ENCODE measurements at regions not wholly inside any gene's neighbourhood (a gene's known extent, or its start where the extent isn't known, plus 50 kb on each side); places are given as distances from the start of the nearest gene placed in this dataset.
A peak's percentile ranks its signal among the peaks of the same experiment; 100 is the strongest.

GRCh38 chr7:156024201-156024600, 211.9 kb upstream of the SHH start:
- no peak for ATAC-seq
- CTCF ChIA-PET, result no interaction called here
- no peaks in the 10 kb centered on the region for H3K27me3 Mint-ChIP-seq

GRCh38 chr7:156022483-156023459, 210.5 kb upstream of the SHH start:
- no peak overlapping the region for H3K4me3 Mint-ChIP-seq
- no peaks in the 10 kb centered on the region for H3K36me3 Mint-ChIP-seq
- H3K27me3 Mint-ChIP-seq, result no peaks in the 10 kb centered on the region
- DNase-seq, result peak; percentile 30
- ATAC-seq, result no peak
- no peaks in the 10 kb centered on the region for H3K9me3 Mint-ChIP-seq (ENCODE audit: low read depth)
- no peaks in the 10 kb centered on the region for H3K4me1 Mint-ChIP-seq
- no peak overlapping the region for H3K27ac Mint-ChIP-seq
- CTCF ChIA-PET, result interaction anchor here (0.7 kb wide), 1 partner anchor 399 kb away, joined by 3 read pairs; no protein-coding TSS in a partner anchor

More at GRCh38 chr7:156024201-156024600, 211.9 kb upstream of the SHH start:
- no peak overlapping the region for H3K4me3 Mint-ChIP-seq
- no peaks in the 10 kb centered on the region for H3K36me3 Mint-ChIP-seq
- H3K9me3 Mint-ChIP-seq (ENCODE audit: low read depth), result no peaks in the 10 kb centered on the region
- H3K27ac Mint-ChIP-seq, result no peak overlapping the region
- no peaks in the 10 kb centered on the region for H3K4me1 Mint-ChIP-seq
- DNase-seq, result peak; percentile 11

- ATAC-seq, result no peak
- CTCF ChIA-PET, result no interaction called here
- no peaks in the 10 kb centered on the region for H3K4me1 Mint-ChIP-seq
- peak; percentile 11 for DNase-seq
- H3K27me3 Mint-ChIP-seq, result no peaks in the 10 kb centered on the region
- no peaks in the 10 kb centered on the region for H3K9me3 Mint-ChIP-seq (ENCODE audit: low read depth)
- H3K27ac Mint-ChIP-seq, result no peak overlapping the region
- no peak overlapping the region for H3K4me3 Mint-ChIP-seq
- H3K36me3 Mint-ChIP-seq, result no peaks in the 10 kb centered on the region
These were observed 209.2 kb upstream of the SHH start for GRCh38 chr7:156021471-156021870.

GRCh38 chr7:156020566-156020965, 208.3 kb upstream of the SHH start:
- no peaks in the 10 kb centered on the region for H3K9me3 Mint-ChIP-seq (ENCODE audit: low read depth)
- H3K27me3 Mint-ChIP-seq, result no peaks in the 10 kb centered on the region
- H3K4me1 Mint-ChIP-seq, result no peaks in the 10 kb centered on the region
- H3K27ac Mint-ChIP-seq, result no peak overlapping the region
- ATAC-seq (no peak), DNase-seq (peak; percentile 8)
- no peaks in the 10 kb centered on the region for H3K36me3 Mint-ChIP-seq
- CTCF ChIA-PET, result no interaction called here
- no peak overlapping the region for H3K4me3 Mint-ChIP-seq

- Mint-ChIP-seq H3K36me3 (no peaks in the 10 kb centered on the region), H3K9me3 (ENCODE audit: low read depth) (no peaks in the 10 kb centered on the region), H3K27ac (no peak overlapping the region), H3K27me3 (no peaks in the 10 kb centered on the region), H3K4me3 (no peak overlapping the region), H3K4me1 (no peaks in the 10 kb centered on the region)
- CTCF ChIA-PET, result no interaction called here
- DNase-seq (peak; percentile 18), ATAC-seq (no peak)
These were observed 207.7 kb upstream of the SHH start for GRCh38 chr7:156019776-156020565.

- no peaks in the 10 kb centered on the region for H3K9me3 Mint-ChIP-seq (ENCODE audit: low read depth)
- no peaks in the 10 kb centered on the region for H3K4me1 Mint-ChIP-seq
- no peaks in the 10 kb centered on the region for H3K36me3 Mint-ChIP-seq
- H3K27ac Mint-ChIP-seq, result no peak overlapping the region
- DNase-seq, result peak; percentile 1
- ATAC-seq, result no peak
- H3K27me3 Mint-ChIP-seq, result no peaks in the 10 kb centered on the region
- CTCF ChIA-PET, result no interaction called here
- no peak overlapping the region for H3K4me3 Mint-ChIP-seq
These were observed 207.0 kb upstream of the SHH start for GRCh38 chr7:156019308-156019707.

- CTCF ChIA-PET, result no interaction called here
- ATAC-seq (no peak), DNase-seq (peak; percentile 28)
These were observed 205.8 kb upstream of the SHH start for GRCh38 chr7:156017916-156018700.

GRCh38 chr7:156017431-156017830, 205.2 kb upstream of the SHH start:
- no peaks in the 10 kb centered on the region for H3K9me3 Mint-ChIP-seq (ENCODE audit: low read depth)
- no peaks in the 10 kb centered on the region for H3K4me1 Mint-ChIP-seq
- H3K36me3 Mint-ChIP-seq, result no peaks in the 10 kb centered on the region
- no peaks in the 10 kb centered on the region for H3K27me3 Mint-ChIP-seq
- no peak overlapping the region for H3K4me3 Mint-ChIP-seq
- DNase-seq (peak; percentile 21), ATAC-seq (no peak)
- CTCF ChIA-PET, result no interaction called here
- H3K27ac Mint-ChIP-seq, result no peak overlapping the region

More at GRCh38 chr7:156017916-156018700, 205.8 kb upstream of the SHH start:
- Mint-ChIP-seq H3K27ac (no peak overlapping the region), H3K4me3 (no peak overlapping the region), H3K4me1 (no peaks in the 10 kb centered on the region), H3K9me3 (ENCODE audit: low read depth) (no peaks in the 10 kb centered on the region), H3K27me3 (no peaks in the 10 kb centered on the region), H3K36me3 (no peaks in the 10 kb centered on the region)

GRCh38 chr7:156015237-156016020, 203.2 kb upstream of the SHH start:
- Mint-ChIP-seq H3K4me3 (no peak overlapping the region), H3K27me3 (no peaks in the 10 kb centered on the region), H3K9me3 (ENCODE audit: low read depth) (no peaks in the 10 kb centered on the region), H3K27ac (no peak overlapping the region), H3K36me3 (no peaks in the 10 kb centered on the region), H3K4me1 (no peaks in the 10 kb centered on the region)
- DNase-seq (peak; percentile 16), ATAC-seq (no peak)
- CTCF ChIA-PET, result no interaction called here

- DNase-seq, result peak; percentile 7
- Mint-ChIP-seq H3K27me3 (no peaks in the 10 kb centered on the region), H3K4me3 (no peak overlapping the region), H3K9me3 (ENCODE audit: low read depth) (peaks cover under 1% of the 10 kb centered on the region), H3K27ac (no peak overlapping the region), H3K4me1 (no peaks in the 10 kb centered on the region), H3K36me3 (no peaks in the 10 kb centered on the region)
- no peak for ATAC-seq
- CTCF ChIA-PET, result no interaction called here
These were observed 202.5 kb upstream of the SHH start for GRCh38 chr7:156014808-156015207.

- ATAC-seq (no peak), DNase-seq (peak; percentile 36)
- CTCF ChIA-PET, result no interaction called here
- H3K4me3 Mint-ChIP-seq, result no peak overlapping the region
- H3K4me1 Mint-ChIP-seq, result no peaks in the 10 kb centered on the region
- H3K36me3 Mint-ChIP-seq, result no peaks in the 10 kb centered on the region
- H3K27me3 Mint-ChIP-seq, result no peaks in the 10 kb centered on the region
- peaks cover 2% of the 10 kb centered on the region for H3K9me3 Mint-ChIP-seq (ENCODE audit: low read depth)
- H3K27ac Mint-ChIP-seq, result no peak overlapping the region
These were observed 201.9 kb upstream of the SHH start for GRCh38 chr7:156014201-156014600.

GRCh38 chr7:156012412-156012811, 200.1 kb upstream of the SHH start:
- Mint-ChIP-seq H3K27me3 (no peaks in the 10 kb centered on the region), H3K4me1 (no peaks in the 10 kb centered on the region), H3K9me3 (ENCODE audit: low read depth) (peaks cover 2% of the 10 kb centered on the region), H3K4me3 (no peak overlapping the region), H3K36me3 (no peaks in the 10 kb centered on the region), H3K27ac (no peak overlapping the region)
- no peak for DNase-seq
- ATAC-seq, result no peak
- CTCF ChIA-PET, result no interaction called here

GRCh38 chr7:156009569-156009968, 197.3 kb upstream of the SHH start:
- no peak for ATAC-seq
- Mint-ChIP-seq H3K4me3 (no peak overlapping the region), H3K9me3 (ENCODE audit: low read depth) (peaks cover 2% of the 10 kb centered on the region), H3K27ac (no peak overlapping the region), H3K27me3 (no peaks in the 10 kb centered on the region), H3K36me3 (no peaks in the 10 kb centered on the region), H3K4me1 (no peaks in the 10 kb centered on the region)
- DNase-seq, result no peak
- CTCF ChIA-PET, result no interaction called here

Data from activated CD8-positive, alpha-beta memory T cell treated with anti-CD3 and anti-CD28 coated beads, Interleukin-2, amount 10 ng/mL, durations not matched to agents 7 days and 5 days (primary cell).